H9 (cell line): ENCODE measurements at regions not wholly inside any gene's neighbourhood (a gene's known extent, or its start where the extent isn't known, plus 50 kb on each side); places are given as distances from the start of the nearest gene placed in this dataset.

Experiments used
- DNase-seq: peaks from one replicate; pipeline ENCODE4 v3.0.0-alpha.2; 2017
- H2AFZ ChIP-seq: one replicate; pipeline ENCODE4 v1.6.1; 2013; ENCODE audit warnings: mild to moderate bottlenecking, low read length, control low read depth, moderate library complexity
- H2AK5ac ChIP-seq: 2 replicates; pipeline ENCODE4 v1.6.1; 2013; ENCODE audit warnings: low read length, control low read depth, mixed read lengths; ENCODE audit not compliant: insufficient read length
- H2BK120ac ChIP-seq: one replicate; pipeline ENCODE4 v1.6.1; 2013; ENCODE audit warnings: low read depth, mild to moderate bottlenecking, low read length, control low read depth, inconsistent platforms; ENCODE audit not compliant: poor library complexity, severe bottlenecking
- H2BK12ac ChIP-seq: 2 replicates; pipeline ENCODE4 v1.6.1; 2013; ENCODE audit warnings: low read length, control low read depth, mixed read lengths, low read depth; ENCODE audit not compliant: insufficient read length
- H2BK15ac ChIP-seq: 2 replicates; pipeline ENCODE4 v1.6.1; 2013; ENCODE audit warnings: low read depth, low read length, control low read depth
- H2BK20ac ChIP-seq: one replicate; pipeline ENCODE4 v1.6.1; 2013; ENCODE audit warnings: low read depth, mild to moderate bottlenecking, low read length, control low read depth, inconsistent platforms; ENCODE audit not compliant: poor library complexity, severe bottlenecking
- H2BK5ac ChIP-seq: 2 replicates; pipeline ENCODE4 v1.6.1; 2013; ENCODE audit warnings: low read length, control low read depth, mixed read lengths; ENCODE audit not compliant: insufficient read length
- H3K14ac ChIP-seq: 2 replicates; pipeline ENCODE4 v1.6.1; 2013; ENCODE audit warnings: low read length, control low read depth; ENCODE audit not compliant: insufficient read depth
- H3K18ac ChIP-seq: 2 replicates; pipeline ENCODE4 v1.6.1; 2013; ENCODE audit warnings: low read depth, mild to moderate bottlenecking, mixed read lengths, low read length, control low read depth; ENCODE audit not compliant: insufficient read length
- H3K23ac ChIP-seq: 2 replicates; pipeline ENCODE4 v1.6.1; 2013; ENCODE audit warnings: low read length, control low read depth, mixed read lengths, low read depth; ENCODE audit not compliant: insufficient read length
- H3K23me2 ChIP-seq: 2 replicates; pipeline ENCODE4 v1.6.1; 2013; ENCODE audit warnings: low read depth, mild to moderate bottlenecking, mixed read lengths, low read length, control low read depth; ENCODE audit not compliant: insufficient read length, poor library complexity, severe bottlenecking
- H3K27ac ChIP-seq: 2 replicates; pipeline ENCODE4 v1.5.1; 2013; ENCODE audit warnings: low read length, control low read depth, mixed read lengths, low read depth; ENCODE audit not compliant: insufficient read length
- H3K27me3 ChIP-seq: 2 replicates; pipeline ENCODE4 v1.6.1; 2013; ENCODE audit warnings: low read length, control low read depth, inconsistent platforms; ENCODE audit not compliant: insufficient read depth
- H3K4ac ChIP-seq: 2 replicates; pipeline ENCODE4 v1.6.1; 2013; ENCODE audit warnings: low read depth, mild to moderate bottlenecking, control low read depth, inconsistent platforms, low read length, moderate library complexity
- H3K4me1 ChIP-seq: 2 replicates; pipeline ENCODE4 v1.6.1; 2013; ENCODE audit warnings: low read length, control low read depth, inconsistent platforms; ENCODE audit not compliant: insufficient read depth
- H3K4me2 ChIP-seq: 2 replicates; pipeline ENCODE4 v1.6.1; 2013; ENCODE audit warnings: low read length, control low read depth, mixed read lengths; ENCODE audit not compliant: insufficient read length, insufficient read depth
- H3K56ac ChIP-seq: 2 replicates; pipeline ENCODE4 v1.6.1; 2013; ENCODE audit warnings: low read depth, mild to moderate bottlenecking, mixed read lengths, low read length, control low read depth; ENCODE audit not compliant: insufficient read length
- H3K79me1 ChIP-seq: 2 replicates; pipeline ENCODE4 v1.6.1; 2013; ENCODE audit warnings: low read depth, mild to moderate bottlenecking, moderate library complexity, low read length, control low read depth, inconsistent platforms; ENCODE audit not compliant: insufficient read depth, poor library complexity, severe bottlenecking
- H3K79me2 ChIP-seq: 2 replicates; pipeline ENCODE4 v1.6.1; 2013; ENCODE audit warnings: low read length, control low read depth, inconsistent platforms; ENCODE audit not compliant: insufficient read depth
- H3K9ac ChIP-seq: 2 replicates; pipeline ENCODE4 v1.6.1; 2013; ENCODE audit warnings: low read length, control low read depth, mixed read lengths; ENCODE audit not compliant: insufficient read length; ENCODE audit errors: extremely low read depth
- H3K9me3 ChIP-seq: one replicate; pipeline ENCODE4 v1.6.1; 2013; ENCODE audit warnings: low read depth, low read length, inconsistent platforms; ENCODE audit not compliant: control insufficient read depth
- H3T11ph ChIP-seq: one replicate; pipeline ENCODE4 v1.6.1; 2013; ENCODE audit warnings: mild to moderate bottlenecking, low read length, control low read depth, inconsistent platforms
- H4K20me1 ChIP-seq: one replicate; pipeline ENCODE4 v1.6.1; 2013; ENCODE audit not compliant: control insufficient read depth, insufficient read length, insufficient read depth
- H4K5ac ChIP-seq: 2 replicates; pipeline ENCODE4 v1.6.1; 2013; ENCODE audit warnings: low read depth, mild to moderate bottlenecking, mixed read lengths, low read length, control low read depth; ENCODE audit not compliant: insufficient read length
- H4K8ac ChIP-seq: replicated peaks from 2 replicates; pipeline ENCODE4 v1.6.1; 2013; ENCODE audit warnings: low read length, control low read depth, mixed read lengths, low read depth; ENCODE audit not compliant: insufficient read length
- H4K91ac ChIP-seq: 2 replicates; pipeline ENCODE4 v1.6.1; 2013; ENCODE audit warnings: low read depth, mild to moderate bottlenecking, moderate library complexity, mixed read lengths, low read length, control low read depth; ENCODE audit not compliant: insufficient read length
- H3K27ac Mint-ChIP-seq, 3 experiments: 2 replicates in 2 of 3; 3 replicates in 1 of 3; pipeline ENCODE4 v1.8.0; 2020 to 2021; ENCODE audit warnings: mixed read lengths in 3 of 3, mild to moderate bottlenecking in 1 of 3, moderate library complexity in 1 of 3
- H3K27me3 Mint-ChIP-seq: 2 replicates; pipeline ENCODE4 v1.8.0; 2021; ENCODE audit warnings: low read depth, mild to moderate bottlenecking, moderate library complexity, mixed read lengths
- H3K36me3 Mint-ChIP-seq, 3 experiments: 2 replicates in 2 of 3; 3 replicates in 1 of 3; pipeline ENCODE4 v1.8.0; 2020 to 2021; ENCODE audit warnings: low read depth in 3 of 3, mixed read lengths in 3 of 3; ENCODE audit not compliant: insufficient read depth in 1 of 3
- H3K4me1 Mint-ChIP-seq, 2 experiments: 2 replicates each; pipeline ENCODE4 v1.8.0; 2020; ENCODE audit warnings: mixed read lengths in 2 of 2
- H3K4me3 Mint-ChIP-seq, 2 experiments: 2 replicates in 1 of 2; 3 replicates in 1 of 2; pipeline ENCODE4 v1.8.0; 2020 to 2021; ENCODE audit warnings: mild to moderate bottlenecking in 2 of 2, mixed read lengths in 2 of 2, moderate library complexity in 1 of 2
- H3K9me3 Mint-ChIP-seq, 2 experiments: 2 replicates in 1 of 2; 3 replicates in 1 of 2; pipeline ENCODE4 v1.8.0; 2020; ENCODE audit warnings: mild to moderate bottlenecking in 2 of 2, mixed read lengths in 2 of 2, moderate library complexity in 1 of 2
- WGBS: extraction: QIAGEN DNeasy Blood & Tissue Kit; methylation state at CpG from one replicate; pipeline ENCODE4 v1.1.7; 2013; ENCODE audit warnings: missing lambda C conversion rate, low lambda C conversion rate, mixed read lengths; ENCODE audit not compliant: insufficient read length; ENCODE audit errors: extremely low coverage; 5-methylcytosine and 5-hydroxymethylcytosine counted together
- TF ChIP-seq, protein P1 (sequence below): fragments of 200-600 bp; sonication (generic); conservative IDR thresholded peaks from 3 replicates; pipeline ENCODE4 v1.8.0; 2021; ENCODE audit warnings: antibody characterized with exemption, mild to moderate bottlenecking

DNA sequence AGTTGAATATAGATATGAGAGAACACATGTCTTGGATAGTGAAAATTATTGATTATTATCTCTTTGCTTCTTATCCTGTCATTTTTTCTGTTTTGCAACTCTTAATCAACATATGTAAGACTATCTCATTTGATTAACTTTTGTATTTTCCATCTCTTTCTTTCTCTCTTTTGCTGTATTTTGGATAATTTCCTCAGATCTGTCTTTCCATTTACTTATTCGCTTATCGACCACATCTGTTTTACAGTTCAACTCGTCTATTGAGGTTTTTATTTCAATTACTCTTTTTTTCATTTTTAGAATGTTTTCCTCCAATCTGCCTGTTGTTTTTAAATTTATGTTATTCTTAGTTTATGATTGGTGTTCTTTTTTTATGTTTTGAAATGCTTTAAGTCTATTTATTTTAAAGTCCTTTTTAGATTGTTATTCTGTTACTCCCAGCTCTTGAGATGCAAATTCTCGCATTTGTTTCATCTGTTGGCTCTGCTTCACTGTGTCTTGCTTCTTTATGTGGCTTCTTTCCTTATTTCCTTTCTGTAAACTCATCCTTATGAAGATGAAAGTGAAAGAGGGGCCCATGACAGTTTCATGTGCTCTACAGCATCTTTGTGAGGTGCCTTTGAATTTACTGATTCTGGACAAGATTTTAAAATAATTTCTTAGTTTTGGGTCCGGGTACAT is 87.8 kb upstream of the IRX5 start:
- H3K4ac ChIP-seq = no peak overlapping the region
- no peak overlapping the region for H2BK120ac ChIP-seq
- H2AK5ac ChIP-seq = no peak overlapping the region
- no peak overlapping the region for H3K18ac ChIP-seq
- H3K14ac ChIP-seq = no peak overlapping the region
- Mint-ChIP-seq H3K4me3 (no peak overlapping the region), H3K9me3 (peaks cover 31 to 32% of the 10 kb centered on the region in 2 experiments), H3K4me1 (peaks cover 0 to 4% of the 10 kb centered on the region in 2 experiments; a peak in 1 of 4 replicates), H3K27ac (no peak overlapping the region), H3K36me3 (peaks cover 10 to 31% (median 14%) of the 10 kb centered on the region in 3 experiments), H3K27me3 (peaks cover 2% of the 10 kb centered on the region; the same call in 1 of the 2 replicates)
- H3K79me1 ChIP-seq = no peaks in the 10 kb centered on the region
- no peak overlapping the region for H3K9ac ChIP-seq
- no peak overlapping the region for H3K56ac ChIP-seq
- no peak overlapping the region for H4K5ac ChIP-seq
- H4K8ac ChIP-seq = no peak overlapping the region
- H3K4me1 ChIP-seq = no peaks in the 10 kb centered on the region
- H3K9me3 ChIP-seq = no peaks in the 10 kb centered on the region
- no peaks in the 10 kb centered on the region for H3K27me3 ChIP-seq
- H2BK12ac ChIP-seq = no peak overlapping the region
- TF ChIP-seq, protein P1, sequence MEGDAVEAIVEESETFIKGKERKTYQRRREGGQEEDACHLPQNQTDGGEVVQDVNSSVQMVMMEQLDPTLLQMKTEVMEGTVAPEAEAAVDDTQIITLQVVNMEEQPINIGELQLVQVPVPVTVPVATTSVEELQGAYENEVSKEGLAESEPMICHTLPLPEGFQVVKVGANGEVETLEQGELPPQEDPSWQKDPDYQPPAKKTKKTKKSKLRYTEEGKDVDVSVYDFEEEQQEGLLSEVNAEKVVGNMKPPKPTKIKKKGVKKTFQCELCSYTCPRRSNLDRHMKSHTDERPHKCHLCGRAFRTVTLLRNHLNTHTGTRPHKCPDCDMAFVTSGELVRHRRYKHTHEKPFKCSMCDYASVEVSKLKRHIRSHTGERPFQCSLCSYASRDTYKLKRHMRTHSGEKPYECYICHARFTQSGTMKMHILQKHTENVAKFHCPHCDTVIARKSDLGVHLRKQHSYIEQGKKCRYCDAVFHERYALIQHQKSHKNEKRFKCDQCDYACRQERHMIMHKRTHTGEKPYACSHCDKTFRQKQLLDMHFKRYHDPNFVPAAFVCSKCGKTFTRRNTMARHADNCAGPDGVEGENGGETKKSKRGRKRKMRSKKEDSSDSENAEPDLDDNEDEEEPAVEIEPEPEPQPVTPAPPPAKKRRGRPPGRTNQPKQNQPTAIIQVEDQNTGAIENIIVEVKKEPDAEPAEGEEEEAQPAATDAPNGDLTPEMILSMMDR = no peak
- no peak overlapping the region for H2BK5ac ChIP-seq
- no CpG with 5 or more reads among the region's 5 CpGs for WGBS
- H3K23me2 ChIP-seq = no peaks in the 10 kb centered on the region
- H4K20me1 ChIP-seq = no peaks in the 10 kb centered on the region
- no peak overlapping the region for H3K27ac ChIP-seq
- no peak overlapping the region for H4K91ac ChIP-seq
- H3T11ph ChIP-seq = no peak overlapping the region
- H2BK20ac ChIP-seq = no peak overlapping the region
- H2BK15ac ChIP-seq = no peak overlapping the region
- no peak for DNase-seq
- no peak overlapping the region for H2AFZ ChIP-seq
- no peaks in the 10 kb centered on the region for H3K79me2 ChIP-seq
- no peak overlapping the region for H3K4me2 ChIP-seq
- no peak overlapping the region for H3K23ac ChIP-seq
